Liver (tissue), 8 donors: ENCODE measurements at regions not wholly inside any gene's neighbourhood (a gene's known extent, or its start where the extent isn't known, plus 50 kb on each side); places are given as distances from the start of the nearest gene placed in this dataset.

Experiments used
- DNase-seq: peaks from one replicate; pipeline ENCODE4 v3.0.0-alpha.2; 2017; ENCODE audit warnings: low spot score
- H3K27ac ChIP-seq, 2 donors: one replicate each; pipeline ENCODE4 v1.7.0; 2013; ENCODE audit warnings: inconsistent platforms in 2 of 2, low read length in 2 of 2, control low read depth in 1 of 2, low read depth in 1 of 2, mild to moderate bottlenecking in 1 of 2
- H3K27me3 ChIP-seq, 4 donors: one replicate each; pipeline versions ENCODE4 v1.6.1 to v1.7.0; 2013; ENCODE audit warnings: low read length in 3 of 4, inconsistent platforms in 1 of 4, mild to moderate bottlenecking in 1 of 4, moderate library complexity in 1 of 4; ENCODE audit not compliant: control insufficient read depth in 4 of 4, insufficient read depth in 4 of 4
- H3K36me3 ChIP-seq, 4 donors: one replicate each; pipeline versions ENCODE4 v1.6.1 to v1.7.0; 2013; ENCODE audit warnings: low read length in 3 of 4, mild to moderate bottlenecking in 3 of 4, low read depth in 1 of 4, moderate library complexity in 1 of 4; ENCODE audit not compliant: control insufficient read depth in 4 of 4, insufficient read depth in 3 of 4
- H3K4me1 ChIP-seq, 4 donors: one replicate each; pipeline versions ENCODE4 v1.6.1 to v1.7.0; 2013; ENCODE audit warnings: low read length in 3 of 4, mild to moderate bottlenecking in 3 of 4, moderate library complexity in 1 of 4; ENCODE audit not compliant: control insufficient read depth in 4 of 4, insufficient read depth in 4 of 4
- H3K4me3 ChIP-seq, 3 donors: one replicate each; pipeline versions ENCODE4 v1.6.1 to v1.7.0; 2013; ENCODE audit warnings: low read length in 3 of 3, control low read depth in 1 of 3, low read depth in 1 of 3, mild to moderate bottlenecking in 1 of 3
- H3K9ac ChIP-seq, 2 donors: one replicate each; pipeline ENCODE4 v1.7.0; 2013; ENCODE audit warnings: low read length in 2 of 2, mild to moderate bottlenecking in 2 of 2, moderate library complexity in 2 of 2, control low read depth in 1 of 2, low read depth in 1 of 2
- H3K9me3 ChIP-seq, 4 donors: one replicate each; pipeline versions ENCODE4 v1.6.1 to v1.7.0; 2013; ENCODE audit warnings: low read length in 3 of 4; ENCODE audit not compliant: control insufficient read depth in 4 of 4
- EGR1 ChIP-seq, 2 donors: IDR thresholded peaks; 2 replicates each; pipeline ENCODE4 v1.6.1; 2016 to 2018; ENCODE audit warnings: antibody characterized with exemption in 2 of 2, low read depth in 2 of 2
- FOXA1 ChIP-seq: IDR thresholded peaks from 2 replicates; pipeline ENCODE4 v1.6.1; 2016; ENCODE audit warnings: antibody characterized with exemption
- FOXA2 ChIP-seq: IDR thresholded peaks from 2 replicates; pipeline ENCODE4 v1.6.1; 2016; ENCODE audit warnings: antibody characterized with exemption
- GABPA ChIP-seq, 2 donors: IDR thresholded peaks in 1 of 2; conservative IDR thresholded peaks in 1 of 2; 2 replicates each; pipeline ENCODE4 v1.6.1; 2016; ENCODE audit warnings: antibody characterized with exemption in 2 of 2, mild to moderate bottlenecking in 1 of 2, moderate library complexity in 1 of 2
- HNF4A ChIP-seq, 2 donors: conservative IDR thresholded peaks; 2 replicates each; pipeline ENCODE4 v1.6.1; 2016; ENCODE audit warnings: antibody characterized with exemption in 2 of 2, mild to moderate bottlenecking in 2 of 2
- HNF4G ChIP-seq: IDR thresholded peaks from 2 replicates; pipeline ENCODE4 v1.6.1; 2016; ENCODE audit warnings: antibody characterized with exemption
- JUND ChIP-seq, 2 donors: IDR thresholded peaks; 2 replicates each; pipeline ENCODE4 v1.6.1; 2016; ENCODE audit warnings: antibody characterized with exemption in 2 of 2
- NR2F2 ChIP-seq: IDR thresholded peaks from 2 replicates; pipeline ENCODE4 v1.6.1; 2016; ENCODE audit warnings: antibody characterized with exemption
- RAD21 ChIP-seq, 2 donors: IDR thresholded peaks; 2 replicates each; pipeline ENCODE4 v1.6.1; 2016; ENCODE audit warnings: antibody characterized with exemption in 2 of 2, mild to moderate bottlenecking in 2 of 2
- REST ChIP-seq: IDR thresholded peaks from 2 replicates; pipeline ENCODE4 v1.6.1; 2016; ENCODE audit warnings: antibody characterized with exemption, mild to moderate bottlenecking
- RXRA ChIP-seq, 2 donors: IDR thresholded peaks; 2 replicates each; pipeline ENCODE4 v1.6.1; 2017 to 2018; ENCODE audit warnings: antibody characterized with exemption in 2 of 2, mild to moderate bottlenecking in 1 of 2
- SP1 ChIP-seq: IDR thresholded peaks from 2 replicates; pipeline ENCODE4 v1.6.1; 2018; ENCODE audit warnings: antibody characterized with exemption, mild to moderate bottlenecking
- TAF1 ChIP-seq: conservative IDR thresholded peaks from 2 replicates; pipeline ENCODE4 v1.6.1; 2016; ENCODE audit warnings: antibody characterized with exemption, mild to moderate bottlenecking
- YY1 ChIP-seq: IDR thresholded peaks from 2 replicates; pipeline ENCODE4 v1.6.1; 2016; ENCODE audit warnings: antibody characterized with exemption, mild to moderate bottlenecking
- WGBS: extraction: QIAGEN DNeasy Blood & Tissue Kit; methylation state at CpG from one replicate; pipeline ENCODE4 v1.1.7; 2013; 5-methylcytosine and 5-hydroxymethylcytosine counted together
- TF ChIP-seq, protein P1 (sequence below): IDR thresholded peaks from 2 replicates; pipeline ENCODE4 v1.6.1; 2016; ENCODE audit warnings: antibody characterized with exemption
- TF ChIP-seq, protein P2 (sequence below): IDR thresholded peaks from 2 replicates; pipeline ENCODE4 v1.6.1; 2016; ENCODE audit warnings: antibody characterized with exemption
- TF ChIP-seq, protein P3 (sequence below): fragments of 150-350 bp; IDR thresholded peaks from 2 replicates; pipeline ENCODE4 v1.5.1; 2017; ENCODE audit warnings: improper control_type of control experiment, low read depth, low read length; ENCODE audit not compliant: missing input control
- TF ChIP-seq, protein P4 (sequence below): IDR thresholded peaks from 2 replicates; pipeline ENCODE4 v1.6.1; 2016; ENCODE audit warnings: antibody characterized with exemption
- donor health status: healthy.
- donor health status: healthy.
- donor health status: healthy.
- donor health status: healthy.
- donor health status: healthy.

- TF ChIP-seq FOXA2 (no peak), FOXA1 (no peak), RAD21 (IDR thresholded peaks at IDR 0.05) (no peak)
- no peaks in the 10 kb centered on the region for H3K27me3 ChIP-seq
- no peak overlapping the region for H3K9ac ChIP-seq
Observed at GRCh38 chr5:53779541-53779981, 219.1 kb downstream of the NDUFS4 start.

GRCh38 chr5:53782620-53783019, 222.2 kb downstream of the NDUFS4 start:
- Histone ChIP-seq H3K4me1 (no peaks in the 10 kb centered on the region), H3K27me3 (no peaks in the 10 kb centered on the region), H3K4me3 (no peak overlapping the region), H3K36me3 (no peaks in the 10 kb centered on the region), H3K27ac (no peak overlapping the region), H3K9me3 (no peaks in the 10 kb centered on the region), H3K9ac (no peak overlapping the region)
- DNase-seq, result no peak
- TF ChIP-seq, protein P1, sequence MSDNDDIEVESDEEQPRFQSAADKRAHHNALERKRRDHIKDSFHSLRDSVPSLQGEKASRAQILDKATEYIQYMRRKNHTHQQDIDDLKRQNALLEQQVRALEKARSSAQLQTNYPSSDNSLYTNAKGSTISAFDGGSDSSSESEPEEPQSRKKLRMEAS, result no peak
- TF ChIP-seq JUND (IDR thresholded peaks at IDR 0.05) (no peak), SP1 (no peak), YY1 (no peak), EGR1 (IDR thresholded peaks at IDR 0.05; ENCODE audit: low read depth in 2 of 2) (no peak), NR2F2 (no peak), HNF4G (no peak)
- TF ChIP-seq, protein P2, sequence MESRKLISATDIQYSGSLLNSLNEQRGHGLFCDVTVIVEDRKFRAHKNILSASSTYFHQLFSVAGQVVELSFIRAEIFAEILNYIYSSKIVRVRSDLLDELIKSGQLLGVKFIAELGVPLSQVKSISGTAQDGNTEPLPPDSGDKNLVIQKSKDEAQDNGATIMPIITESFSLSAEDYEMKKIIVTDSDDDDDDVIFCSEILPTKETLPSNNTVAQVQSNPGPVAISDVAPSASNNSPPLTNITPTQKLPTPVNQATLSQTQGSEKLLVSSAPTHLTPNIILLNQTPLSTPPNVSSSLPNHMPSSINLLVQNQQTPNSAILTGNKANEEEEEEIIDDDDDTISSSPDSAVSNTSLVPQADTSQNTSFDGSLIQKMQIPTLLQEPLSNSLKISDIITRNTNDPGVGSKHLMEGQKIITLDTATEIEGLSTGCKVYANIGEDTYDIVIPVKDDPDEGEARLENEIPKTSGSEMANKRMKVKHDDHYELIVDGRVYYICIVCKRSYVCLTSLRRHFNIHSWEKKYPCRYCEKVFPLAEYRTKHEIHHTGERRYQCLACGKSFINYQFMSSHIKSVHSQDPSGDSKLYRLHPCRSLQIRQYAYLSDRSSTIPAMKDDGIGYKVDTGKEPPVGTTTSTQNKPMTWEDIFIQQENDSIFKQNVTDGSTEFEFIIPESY, result no peak
- 95% methylated on average over 4 of the region's 4 CpGs for WGBS

More at GRCh38 chr5:53779541-53779981, 219.1 kb downstream of the NDUFS4 start:
- no peak for DNase-seq
- WGBS, result 51% methylated on average over 4 of the region's 4 CpGs
- Histone ChIP-seq H3K9me3 (no peaks in the 10 kb centered on the region), H3K36me3 (no peaks in the 10 kb centered on the region), H3K4me1 (no peaks in the 10 kb centered on the region), H3K4me3 (no peak overlapping the region), H3K27ac (no peak overlapping the region)

DNA sequence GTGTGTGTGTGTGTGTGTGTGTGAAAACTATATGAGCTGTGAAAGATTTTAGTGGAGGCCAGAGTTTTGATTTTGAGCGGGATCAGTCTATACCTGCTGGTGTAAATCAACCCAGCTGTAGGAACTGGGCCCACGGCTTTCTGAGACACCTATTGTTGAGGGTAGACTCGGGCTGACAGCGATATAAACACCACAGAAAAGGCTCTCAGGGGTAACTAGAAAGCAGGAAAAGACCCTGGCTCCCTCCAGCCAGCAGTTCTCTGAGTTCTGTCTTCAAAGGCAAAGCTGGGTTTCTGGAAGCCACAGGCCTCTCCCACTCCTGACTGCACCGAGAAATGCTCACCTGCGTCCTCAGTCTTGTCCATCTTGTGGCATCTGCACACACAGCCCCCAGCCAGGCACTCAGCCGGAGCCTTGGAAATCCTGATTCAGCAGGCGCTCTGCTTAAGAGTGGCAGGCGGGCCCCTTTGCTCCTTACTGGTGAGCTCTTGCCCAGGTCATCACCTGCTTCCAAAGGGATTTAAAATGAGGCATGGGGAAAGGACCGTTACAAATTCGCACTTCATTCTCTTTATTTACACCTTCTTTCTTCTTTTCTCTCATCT, 223.3 kb downstream of the NDUFS4 start:
- Histone ChIP-seq H3K27me3 (no peaks in the 10 kb centered on the region), H3K27ac (no peak overlapping the region), H3K36me3 (no peaks in the 10 kb centered on the region), H3K9me3 (peaks cover 0 to 1% (median 0%) of the 10 kb centered on the region in 4 donors), H3K4me1 (no peaks in the 10 kb centered on the region), H3K9ac (no peak overlapping the region), H3K4me3 (no peak overlapping the region)
- DNase-seq, result no peak
- WGBS, result 87% methylated on average over 11 of the region's 11 CpGs
- TF ChIP-seq, protein P1, result no peak
- TF ChIP-seq GABPA (IDR thresholded peaks at IDR 0.05 in 1 of 2, conservative IDR thresholded peaks at IDR 0.05 in 1 of 2) (no peak), FOXA2 (no peak), SP1 (no peak), REST (no peak), HNF4A (conservative IDR thresholded peaks at IDR 0.05) (no peak), TAF1 (no peak), JUND (IDR thresholded peaks at IDR 0.05) (no peak), RXRA (IDR thresholded peaks at IDR 0.05) (no peak), NR2F2 (no peak), EGR1 (IDR thresholded peaks at IDR 0.05; ENCODE audit: low read depth in 2 of 2) (no peak)
- TF ChIP-seq, protein P2, result no peak
- TF ChIP-seq, protein P3, sequence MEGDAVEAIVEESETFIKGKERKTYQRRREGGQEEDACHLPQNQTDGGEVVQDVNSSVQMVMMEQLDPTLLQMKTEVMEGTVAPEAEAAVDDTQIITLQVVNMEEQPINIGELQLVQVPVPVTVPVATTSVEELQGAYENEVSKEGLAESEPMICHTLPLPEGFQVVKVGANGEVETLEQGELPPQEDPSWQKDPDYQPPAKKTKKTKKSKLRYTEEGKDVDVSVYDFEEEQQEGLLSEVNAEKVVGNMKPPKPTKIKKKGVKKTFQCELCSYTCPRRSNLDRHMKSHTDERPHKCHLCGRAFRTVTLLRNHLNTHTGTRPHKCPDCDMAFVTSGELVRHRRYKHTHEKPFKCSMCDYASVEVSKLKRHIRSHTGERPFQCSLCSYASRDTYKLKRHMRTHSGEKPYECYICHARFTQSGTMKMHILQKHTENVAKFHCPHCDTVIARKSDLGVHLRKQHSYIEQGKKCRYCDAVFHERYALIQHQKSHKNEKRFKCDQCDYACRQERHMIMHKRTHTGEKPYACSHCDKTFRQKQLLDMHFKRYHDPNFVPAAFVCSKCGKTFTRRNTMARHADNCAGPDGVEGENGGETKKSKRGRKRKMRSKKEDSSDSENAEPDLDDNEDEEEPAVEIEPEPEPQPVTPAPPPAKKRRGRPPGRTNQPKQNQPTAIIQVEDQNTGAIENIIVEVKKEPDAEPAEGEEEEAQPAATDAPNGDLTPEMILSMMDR, result no peak
- TF ChIP-seq, protein P4, sequence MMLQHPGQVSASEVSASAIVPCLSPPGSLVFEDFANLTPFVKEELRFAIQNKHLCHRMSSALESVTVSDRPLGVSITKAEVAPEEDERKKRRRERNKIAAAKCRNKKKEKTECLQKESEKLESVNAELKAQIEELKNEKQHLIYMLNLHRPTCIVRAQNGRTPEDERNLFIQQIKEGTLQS, result no peak
